ENCODE measurements at regions not wholly inside any gene's neighbourhood (a gene's known extent, or its start where the extent isn't known, plus 50 kb on each side); places are given as distances from the start of the nearest gene placed in this dataset.

- no peak for TF ChIP-seq CTCF (IDR thresholded peaks at IDR 0.05)
- no peak for TF ChIP-seq EZH2 (IDR thresholded peaks at IDR 0.05)
- TF ChIP-seq EZH2phosphoT487 (IDR thresholded peaks at IDR 0.05): no peak
Measured at GRCh38 chr1:167169642-167170041, 51.0 kb upstream of the POU2F1 start.

Data from neural progenitor cell (in vitro differentiated cells).